HepG2 (cell line): ENCODE measurements at regions not wholly inside any gene's neighbourhood (a gene's known extent, or its start where the extent isn't known, plus 50 kb on each side); places are given as distances from the start of the nearest gene placed in this dataset.

ENCODE experiments used
- CHD4 ChIP-seq: fragments of 200-600 bp; sonication (generic); IDR thresholded peaks from 2 replicates; pipeline ENCODE4 v1.7.0; 2017; ENCODE audit warnings: mild to moderate bottlenecking, low read length, borderline replicate concordance
- ELF4 ChIP-seq: sonication (generic); formaldehyde crosslinking; IDR thresholded peaks from 2 replicates; pipeline ENCODE4 v1.5.0; 2020; ENCODE audit warnings: missing genetic modification reagents, mild to moderate bottlenecking, moderate library complexity, borderline replicate concordance
- IRF1 ChIP-seq: sonication (generic); formaldehyde crosslinking; IDR thresholded peaks from 2 replicates; pipeline ENCODE4 v1.4.0; 2020; ENCODE audit warnings: low read depth, mild to moderate bottlenecking, missing genetic modification reagents
- NFATC3 ChIP-seq: sonication (generic); formaldehyde crosslinking; IDR thresholded peaks from 2 replicates; pipeline ENCODE4 v1.5.1; 2020; ENCODE audit warnings: mild to moderate bottlenecking, missing genetic modification reagents
- ZHX1 ChIP-seq: sonication (generic); formaldehyde crosslinking; IDR thresholded peaks from 2 replicates; pipeline ENCODE4 v1.8.1; 2022; ENCODE audit warnings: low read depth, mild to moderate bottlenecking, missing genetic modification reagents
- ZNF24 ChIP-seq: fragments of 450-650 bp; IDR thresholded peaks from 2 replicates; pipeline ENCODE4 v1.6.1; 2017; ENCODE audit warnings: antibody characterized with exemption, mild to moderate bottlenecking
- TF ChIP-seq, protein P1 (sequence below), 2 experiments: IDR thresholded peaks; 2 replicates each; pipeline ENCODE4 v1.6.1; 2011 to 2012; ENCODE audit warnings: low read length in 2 of 2, borderline replicate concordance in 1 of 2, low read depth in 1 of 2, mild to moderate bottlenecking in 1 of 2, moderate library complexity in 1 of 2
- TF ChIP-seq, protein P2 (sequence below): sonication (generic); formaldehyde crosslinking; IDR thresholded peaks from 2 replicates; pipeline ENCODE4 v1.4.0; 2020; ENCODE audit warnings: missing genetic modification reagents, borderline replicate concordance
- TF ChIP-seq, protein P3 (sequence below): sonication (generic); formaldehyde crosslinking; IDR thresholded peaks from 2 replicates; pipeline ENCODE4 v1.8.0; 2022; ENCODE audit warnings: missing genetic modification reagents, mild to moderate bottlenecking, inconsistent platforms, borderline replicate concordance

- TF ChIP-seq, protein P1, sequence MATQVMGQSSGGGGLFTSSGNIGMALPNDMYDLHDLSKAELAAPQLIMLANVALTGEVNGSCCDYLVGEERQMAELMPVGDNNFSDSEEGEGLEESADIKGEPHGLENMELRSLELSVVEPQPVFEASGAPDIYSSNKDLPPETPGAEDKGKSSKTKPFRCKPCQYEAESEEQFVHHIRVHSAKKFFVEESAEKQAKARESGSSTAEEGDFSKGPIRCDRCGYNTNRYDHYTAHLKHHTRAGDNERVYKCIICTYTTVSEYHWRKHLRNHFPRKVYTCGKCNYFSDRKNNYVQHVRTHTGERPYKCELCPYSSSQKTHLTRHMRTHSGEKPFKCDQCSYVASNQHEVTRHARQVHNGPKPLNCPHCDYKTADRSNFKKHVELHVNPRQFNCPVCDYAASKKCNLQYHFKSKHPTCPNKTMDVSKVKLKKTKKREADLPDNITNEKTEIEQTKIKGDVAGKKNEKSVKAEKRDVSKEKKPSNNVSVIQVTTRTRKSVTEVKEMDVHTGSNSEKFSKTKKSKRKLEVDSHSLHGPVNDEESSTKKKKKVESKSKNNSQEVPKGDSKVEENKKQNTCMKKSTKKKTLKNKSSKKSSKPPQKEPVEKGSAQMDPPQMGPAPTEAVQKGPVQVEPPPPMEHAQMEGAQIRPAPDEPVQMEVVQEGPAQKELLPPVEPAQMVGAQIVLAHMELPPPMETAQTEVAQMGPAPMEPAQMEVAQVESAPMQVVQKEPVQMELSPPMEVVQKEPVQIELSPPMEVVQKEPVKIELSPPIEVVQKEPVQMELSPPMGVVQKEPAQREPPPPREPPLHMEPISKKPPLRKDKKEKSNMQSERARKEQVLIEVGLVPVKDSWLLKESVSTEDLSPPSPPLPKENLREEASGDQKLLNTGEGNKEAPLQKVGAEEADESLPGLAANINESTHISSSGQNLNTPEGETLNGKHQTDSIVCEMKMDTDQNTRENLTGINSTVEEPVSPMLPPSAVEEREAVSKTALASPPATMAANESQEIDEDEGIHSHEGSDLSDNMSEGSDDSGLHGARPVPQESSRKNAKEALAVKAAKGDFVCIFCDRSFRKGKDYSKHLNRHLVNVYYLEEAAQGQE (IDR thresholded peaks at IDR 0.05; ENCODE audit: borderline replicate concordance in 1 of 2, low read depth in 1 of 2, low read length in 2 of 2): peak in 1 of 2 experiments; percentile 71; a peak in 2 of 4 replicates
- TF ChIP-seq ZHX1: peak; percentile 81
- TF ChIP-seq, protein P2, sequence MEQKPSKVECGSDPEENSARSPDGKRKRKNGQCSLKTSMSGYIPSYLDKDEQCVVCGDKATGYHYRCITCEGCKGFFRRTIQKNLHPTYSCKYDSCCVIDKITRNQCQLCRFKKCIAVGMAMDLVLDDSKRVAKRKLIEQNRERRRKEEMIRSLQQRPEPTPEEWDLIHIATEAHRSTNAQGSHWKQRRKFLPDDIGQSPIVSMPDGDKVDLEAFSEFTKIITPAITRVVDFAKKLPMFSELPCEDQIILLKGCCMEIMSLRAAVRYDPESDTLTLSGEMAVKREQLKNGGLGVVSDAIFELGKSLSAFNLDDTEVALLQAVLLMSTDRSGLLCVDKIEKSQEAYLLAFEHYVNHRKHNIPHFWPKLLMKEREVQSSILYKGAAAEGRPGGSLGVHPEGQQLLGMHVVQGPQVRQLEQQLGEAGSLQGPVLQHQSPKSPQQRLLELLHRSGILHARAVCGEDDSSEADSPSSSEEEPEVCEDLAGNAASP (CRISPR knock-in tag): peak; percentile 50
- no peak for TF ChIP-seq CHD4
- TF ChIP-seq IRF1 (CRISPR knock-in tag): no peak
- TF ChIP-seq ZNF24: no peak
- peak; percentile 73; the same call in 1 of the 2 replicates for TF ChIP-seq ELF4 (CRISPR knock-in tag)
- no peak for TF ChIP-seq NFATC3 (CRISPR knock-in tag)
- TF ChIP-seq, protein P3, sequence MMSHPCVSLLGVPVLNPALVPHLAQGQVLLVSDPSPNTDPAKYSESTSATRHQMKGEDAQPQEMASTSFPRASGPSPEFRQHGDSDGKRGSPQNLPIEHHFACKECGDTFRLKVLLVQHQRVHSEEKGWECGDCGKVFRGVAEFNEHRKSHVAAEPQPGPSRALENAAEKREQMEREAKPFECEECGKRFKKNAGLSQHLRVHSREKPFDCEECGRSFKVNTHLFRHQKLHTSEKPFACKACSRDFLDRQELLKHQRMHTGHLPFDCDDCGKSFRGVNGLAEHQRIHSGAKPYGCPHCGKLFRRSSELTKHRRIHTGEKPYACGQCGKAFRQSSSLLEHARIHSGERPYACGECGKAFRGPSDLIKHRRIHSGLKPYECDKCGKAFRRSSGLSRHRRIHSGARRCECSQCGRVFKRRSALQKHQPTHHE (CRISPR knock-in tag): no peak
Observed at GRCh38 chr2:203650860-203651613, 55.4 kb upstream of the CD28 start (continued).
